HUES48 (cell line): ENCODE measurements at regions not wholly inside any gene's neighbourhood (a gene's known extent, or its start where the extent isn't known, plus 50 kb on each side); places are given as distances from the start of the nearest gene placed in this dataset.
"Not testable (repeated sequence)": the region's sequence is repeated elsewhere in the genome, so short reads cannot be mapped to it uniquely, and the experiment has no call there.

ENCODE experiments used
- H3K27ac ChIP-seq: one replicate; pipeline ENCODE4 v1.7.0; 2013; ENCODE audit warnings: low read depth, low read length, inconsistent platforms
- H3K27me3 ChIP-seq: 2 replicates; pipeline ENCODE4 v1.6.1; 2013; ENCODE audit warnings: mild to moderate bottlenecking, low read length; ENCODE audit not compliant: control insufficient read depth, insufficient read depth
- H3K36me3 ChIP-seq: 2 replicates; pipeline ENCODE4 v1.6.1; 2013; ENCODE audit warnings: low read length; ENCODE audit not compliant: control insufficient read depth, insufficient read depth
- H3K4me1 ChIP-seq: 2 replicates; pipeline ENCODE4 v1.6.1; 2013; ENCODE audit warnings: mild to moderate bottlenecking, low read length; ENCODE audit not compliant: control insufficient read depth, insufficient read depth
- H3K4me3 ChIP-seq: 2 replicates; pipeline ENCODE4 v1.5.1; 2013; ENCODE audit warnings: mild to moderate bottlenecking, low read depth, low read length
- H3K9ac ChIP-seq: 2 replicates; pipeline ENCODE4 v1.6.1; 2013; ENCODE audit warnings: mild to moderate bottlenecking, low read depth, low read length, moderate library complexity
- H3K9me3 ChIP-seq: 2 replicates; pipeline ENCODE4 v1.6.1; 2013; ENCODE audit warnings: low read length; ENCODE audit not compliant: control insufficient read depth, insufficient read depth

- not testable (repeated sequence) for H3K9ac ChIP-seq, H3K27ac ChIP-seq, H3K4me1 ChIP-seq, H3K27me3 ChIP-seq, H3K36me3 ChIP-seq, H3K9me3 ChIP-seq, H3K4me3 ChIP-seq
Observed at GRCh38 chr1:188812836-188813573, 1664.7 kb downstream of the BRINP3 start.

- Histone ChIP-seq H3K9ac (no peak overlapping the region), H3K4me1 (no peaks in the 10 kb centered on the region), H3K4me3 (no peak overlapping the region), H3K27ac (no peak overlapping the region), H3K9me3 (no peaks in the 10 kb centered on the region), H3K27me3 (no peaks in the 10 kb centered on the region), H3K36me3 (no peaks in the 10 kb centered on the region)
Observed at GRCh38 chr1:188817814-188818213, 1659.8 kb downstream of the BRINP3 start.

GRCh38 chr1:188822248-188822647 lies 1655.4 kb downstream of the BRINP3 start:
- no peak overlapping the region for H3K4me3 ChIP-seq
- no peaks in the 10 kb centered on the region for H3K9me3 ChIP-seq
- no peaks in the 10 kb centered on the region for H3K36me3 ChIP-seq
- H3K27ac ChIP-seq, result no peak overlapping the region
- no peaks in the 10 kb centered on the region for H3K27me3 ChIP-seq
- no peak overlapping the region for H3K9ac ChIP-seq
- no peaks in the 10 kb centered on the region; the same call in 1 of the 2 replicates for H3K4me1 ChIP-seq

GRCh38 chr1:188825471-188825870 lies 1652.2 kb downstream of the BRINP3 start:
- no peaks in the 10 kb centered on the region for H3K36me3 ChIP-seq

GRCh38 chr1:188826800-188827199 lies 1650.9 kb downstream of the BRINP3 start:
- Histone ChIP-seq H3K9me3 (no peaks in the 10 kb centered on the region), H3K4me1 (no peaks in the 10 kb centered on the region; the same call in 1 of the 2 replicates), H3K4me3 (no peak overlapping the region), H3K9ac (no peak overlapping the region), H3K27ac (no peak overlapping the region), H3K27me3 (no peaks in the 10 kb centered on the region), H3K36me3 (no peaks in the 10 kb centered on the region)

More at GRCh38 chr1:188825471-188825870, 1652.2 kb downstream of the BRINP3 start:
- Histone ChIP-seq H3K9ac (no peak overlapping the region), H3K27me3 (no peaks in the 10 kb centered on the region), H3K9me3 (no peaks in the 10 kb centered on the region), H3K4me1 (no peaks in the 10 kb centered on the region; the same call in 1 of the 2 replicates), H3K4me3 (no peak overlapping the region), H3K27ac (no peak overlapping the region)

GRCh38 chr1:188827400-188827799 lies 1650.3 kb downstream of the BRINP3 start:
- H3K4me3 ChIP-seq, result no peak overlapping the region
- H3K36me3 ChIP-seq, result no peaks in the 10 kb centered on the region
- no peak overlapping the region for H3K27ac ChIP-seq
- H3K9ac ChIP-seq, result no peak overlapping the region
- no peaks in the 10 kb centered on the region for H3K27me3 ChIP-seq
- no peaks in the 10 kb centered on the region; the same call in 1 of the 2 replicates for H3K4me1 ChIP-seq
- H3K9me3 ChIP-seq, result no peaks in the 10 kb centered on the region

DNA sequence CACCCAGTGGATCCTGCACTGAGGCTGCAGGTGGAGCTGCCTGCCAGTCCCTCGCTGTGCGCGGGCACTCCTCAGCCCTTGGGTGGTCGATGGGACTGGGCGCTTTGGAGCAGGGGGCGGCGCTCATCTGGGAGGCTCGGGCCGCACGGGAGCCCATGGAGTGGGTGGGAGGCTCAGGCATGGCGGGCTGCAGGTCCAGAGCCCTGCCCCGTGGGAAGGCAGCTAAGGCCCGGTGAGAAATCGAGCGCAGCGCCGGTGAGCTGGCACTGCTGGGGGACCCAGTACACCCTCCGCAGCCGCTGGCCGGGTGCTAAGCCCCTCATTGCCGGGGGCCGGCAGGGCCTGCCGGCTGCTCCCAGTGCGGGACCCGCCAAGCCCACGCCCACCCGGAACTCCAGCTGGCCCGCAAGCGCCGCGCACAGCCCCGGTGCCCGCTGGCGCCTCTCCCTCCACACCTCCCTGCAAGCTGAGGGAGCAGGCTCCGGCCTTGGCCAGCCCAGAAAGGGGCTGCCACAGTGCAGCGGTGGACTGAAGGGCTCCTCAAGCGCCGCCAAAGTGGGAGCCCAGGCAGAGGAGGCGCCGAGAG lies 1636.5 kb downstream of the BRINP3 start:
- not testable (repeated sequence) for H3K27ac ChIP-seq, H3K9me3 ChIP-seq, H3K9ac ChIP-seq, H3K27me3 ChIP-seq, H3K4me1 ChIP-seq, H3K36me3 ChIP-seq, H3K4me3 ChIP-seq

GRCh38 chr1:188846468-188846867 lies 1631.2 kb downstream of the BRINP3 start:
- H3K27ac ChIP-seq, result no peak overlapping the region
- no peak overlapping the region for H3K9ac ChIP-seq
- no peaks in the 10 kb centered on the region for H3K27me3 ChIP-seq
- peaks cover 3% of the 10 kb centered on the region; the same call in 1 of the 2 replicates for H3K4me1 ChIP-seq
- no peaks in the 10 kb centered on the region for H3K36me3 ChIP-seq
- no peak overlapping the region for H3K4me3 ChIP-seq
- H3K9me3 ChIP-seq, result no peaks in the 10 kb centered on the region

GRCh38 chr1:188857526-188858087 lies 1620.1 kb downstream of the BRINP3 start:
- H3K9me3 ChIP-seq, result peaks cover 7% of the 10 kb centered on the region
- H3K27ac ChIP-seq, result no peak overlapping the region
- H3K36me3 ChIP-seq, result no peaks in the 10 kb centered on the region
- H3K27me3 ChIP-seq, result no peaks in the 10 kb centered on the region
- H3K4me3 ChIP-seq, result no peak overlapping the region
- H3K4me1 ChIP-seq, result 0 out of 2 replicates have a peak, but pooled peaks cover 10% of the 10 kb centered on the region
- no peak overlapping the region for H3K9ac ChIP-seq

GRCh38 chr1:188867614-188868013 lies 1610.0 kb downstream of the BRINP3 start:
- Histone ChIP-seq H3K9ac (no peak overlapping the region), H3K4me3 (no peak overlapping the region), H3K36me3 (no peaks in the 10 kb centered on the region), H3K4me1 (no peaks in the 10 kb centered on the region), H3K9me3 (no peaks in the 10 kb centered on the region), H3K27ac (no peak overlapping the region), H3K27me3 (no peaks in the 10 kb centered on the region)

DNA sequence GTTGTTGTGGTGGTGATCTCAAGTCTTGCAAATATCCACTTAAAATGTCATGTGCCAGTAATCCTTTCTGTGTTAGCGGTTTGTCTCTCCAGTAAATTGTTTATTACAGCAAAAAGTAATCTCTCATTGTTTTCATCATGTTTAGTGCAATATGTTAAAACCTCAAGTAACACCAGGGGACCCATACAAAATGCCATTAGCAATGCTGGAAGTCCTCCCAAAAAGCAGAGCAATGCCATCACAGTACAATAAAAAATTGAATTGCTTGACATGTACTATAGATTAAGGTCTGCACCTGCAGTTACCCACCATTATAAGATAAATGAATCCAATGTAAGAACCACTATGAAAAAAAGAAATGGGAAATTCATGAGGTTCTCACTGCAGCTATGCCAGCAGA lies 1606.5 kb downstream of the BRINP3 start:
- Histone ChIP-seq H3K4me1 (no peaks in the 10 kb centered on the region), H3K27ac (no peak overlapping the region), H3K4me3 (no peak overlapping the region), H3K9me3 (no peaks in the 10 kb centered on the region), H3K9ac (no peak overlapping the region), H3K27me3 (no peaks in the 10 kb centered on the region), H3K36me3 (no peaks in the 10 kb centered on the region)
